K562 (cell line): ENCODE measurements at regions not wholly inside any gene's neighbourhood (a gene's known extent, or its start where the extent isn't known, plus 50 kb on each side); places are given as distances from the start of the nearest gene placed in this dataset.
A peak's percentile ranks its signal among the peaks of the same experiment; 100 is the strongest.

Experiments
- ATAC-seq: fragments of 200-7000 bp; cut with Tn5 transposase; 3 replicates; pipeline ENCODE4 v1.9.1; 2020; ENCODE audit warnings: moderate library complexity
- BruUV-seq: library from RNA; stranded (reverse); fragments of 400-500 nt; replicated peaks from 2 replicates; lab custom pipeline; 2021; lab: Mats Ljungman, UMichigan
- CTCF ChIA-PET: fragments of 300-600 bp; formaldehyde crosslinking; extraction: SDS; loops from one replicate; lab custom pipeline; 2021; ENCODE audit warnings: low intra/inter-chr PET ratio; lab: Yijun Ruan, JAX
- POLR2A ChIA-PET: fragments of 300-600, 350-650 bp; sonication (Branson Sonifier 250); formaldehyde crosslinking; extraction: SDS; loops from one replicate; lab custom pipeline; 2021; ENCODE audit warnings: antibody characterized with exemption, inconsistent platforms; lab: Yijun Ruan, JAX
- DNase-seq, 4 experiments: peaks; one replicate each; pipeline versions ENCODE4 v3.0.0 to v3.0.0-alpha.2; 2011 to 2018; ENCODE audit warnings: low spot score in 3 of 4, mixed read lengths in 3 of 4; ENCODE audit errors: extremely low read depth in 1 of 4
- FAIRE-seq: peaks from 2 replicates; lab custom pipeline; 2011; peaks lifted over from hg19 to GRCh38; lab: Jason Lieb, UNC
- H2AFZ ChIP-seq: 2 replicates; pipeline ENCODE4 v1.6.0; 2011; ENCODE audit warnings: low read depth, low read length, control low read depth, inconsistent platforms
- H3K27ac ChIP-seq: fragments of 200-600 bp; 3 replicates; pipeline ENCODE4 v1.8.0; 2011; ENCODE audit warnings: low read depth, mild to moderate bottlenecking, control low read depth, inconsistent platforms, low read length, moderate library complexity, mixed read lengths; ENCODE audit errors: extremely low read depth
- H3K27me3 ChIP-seq, 2 experiments: fragments of 300-600 bp in 1 of 2; 2 replicates in 1 of 2; 3 replicates in 1 of 2; pipeline versions ENCODE4 v1.6.0 to v1.8.0; 2011; ENCODE audit warnings: inconsistent platforms in 2 of 2, low read length in 2 of 2, mild to moderate bottlenecking in 1 of 2, mixed read lengths in 1 of 2, moderate library complexity in 1 of 2; ENCODE audit not compliant: control insufficient read depth in 2 of 2, insufficient read depth in 2 of 2
- H3K36me3 ChIP-seq: fragments of 300-600 bp; 3 replicates; pipeline ENCODE4 v1.8.0; 2011; ENCODE audit warnings: mild to moderate bottlenecking, low read length, inconsistent platforms; ENCODE audit not compliant: control insufficient read depth, insufficient read depth
- H3K4me1 ChIP-seq, 2 experiments: fragments of 200-600 bp in 1 of 2; replicated peaks in 1 of 2; 2 replicates in 1 of 2; 3 replicates in 1 of 2; pipeline versions ENCODE4 v1.5.1 to v1.8.0; 2011; ENCODE audit warnings: inconsistent platforms in 2 of 2, low read length in 2 of 2, mild to moderate bottlenecking in 1 of 2, mixed read lengths in 1 of 2, moderate library complexity in 1 of 2; ENCODE audit not compliant: control insufficient read depth in 2 of 2, insufficient read depth in 2 of 2
- H3K4me2 ChIP-seq: 2 replicates; pipeline ENCODE4 v1.6.1; 2011; ENCODE audit warnings: low read length, control low read depth, inconsistent platforms, mixed read lengths; ENCODE audit not compliant: insufficient read depth
- H3K4me3 ChIP-seq: fragments of 200-600 bp; sonication (generic), shearing (Covaris generic); 2 replicates; pipeline ENCODE4 v1.5.1; 2016; ENCODE audit warnings: control low read depth, inconsistent platforms
- H3K79me2 ChIP-seq: fragments of 200-600 bp; 3 replicates; pipeline ENCODE4 v1.8.0; 2011; ENCODE audit warnings: low read length, inconsistent platforms; ENCODE audit not compliant: control insufficient read depth, insufficient read depth
- H3K9ac ChIP-seq, 2 experiments: 2 replicates each; pipeline versions ENCODE4 v1.6.0 to v1.6.1; 2011; ENCODE audit warnings: low read depth in 2 of 2, low read length in 2 of 2, control low read depth in 1 of 2, inconsistent platforms in 1 of 2, mild to moderate bottlenecking in 1 of 2, mixed read lengths in 1 of 2; ENCODE audit not compliant: insufficient read depth in 1 of 2
- H3K9me1 ChIP-seq: one replicate; pipeline ENCODE4 v1.6.0; 2011; ENCODE audit warnings: inconsistent platforms, mild to moderate bottlenecking, low read length, moderate library complexity; ENCODE audit not compliant: control insufficient read depth, insufficient read depth
- H3K9me3 ChIP-seq: replicated peaks from 2 replicates; pipeline ENCODE4 v1.5.1; 2011; ENCODE audit warnings: low read depth, low read length, inconsistent platforms; ENCODE audit not compliant: control insufficient read depth, insufficient read depth
- H4K20me1 ChIP-seq: replicated peaks from 2 replicates; pipeline ENCODE4 v1.6.1; 2011; ENCODE audit warnings: low read length, inconsistent platforms, mixed read lengths; ENCODE audit not compliant: control insufficient read depth, insufficient read depth
- NCOA6 ChIP-seq: fragments of 450-650 bp; IDR thresholded peaks from 2 replicates; pipeline ENCODE4 v1.6.1; 2017; ENCODE audit warnings: mild to moderate bottlenecking
- NFE2 ChIP-seq: IDR thresholded peaks from 2 replicates; pipeline ENCODE4 v1.6.1; 2014; ENCODE audit warnings: antibody characterized with exemption, low read depth
- WGBS: fragments of 100-300 bp; shearing (Covaris generic); methylation state at CpG from one replicate; pipeline ENCODE4 v1.1.6; 2016; ENCODE audit warnings: low coverage, mixed read lengths; ENCODE audit not compliant: insufficient coverage; ENCODE audit errors: missing lambda C conversion rate; 5-methylcytosine and 5-hydroxymethylcytosine counted together
- in situ Hi-C: fragments of 300-500 bp; cut with MboI; formaldehyde crosslinking; loops from 4 replicates; pipeline ENCODE4 v1.15.0; 2018; ENCODE audit warnings: inconsistent platforms, mixed read lengths
- intact Hi-C: fragments of 100-400 bp; cut with micrococcal nuclease; formaldehyde crosslinking; loops from 2 replicates; pipeline ENCODE4 v1.14.2; 2022
- TF ChIP-seq, protein P1 (sequence below): fragments of 150-350 bp; IDR thresholded peaks from 2 replicates; pipeline ENCODE4 v1.6.1; 2014; ENCODE audit warnings: low read depth, mild to moderate bottlenecking, low read length, borderline replicate concordance

DNA sequence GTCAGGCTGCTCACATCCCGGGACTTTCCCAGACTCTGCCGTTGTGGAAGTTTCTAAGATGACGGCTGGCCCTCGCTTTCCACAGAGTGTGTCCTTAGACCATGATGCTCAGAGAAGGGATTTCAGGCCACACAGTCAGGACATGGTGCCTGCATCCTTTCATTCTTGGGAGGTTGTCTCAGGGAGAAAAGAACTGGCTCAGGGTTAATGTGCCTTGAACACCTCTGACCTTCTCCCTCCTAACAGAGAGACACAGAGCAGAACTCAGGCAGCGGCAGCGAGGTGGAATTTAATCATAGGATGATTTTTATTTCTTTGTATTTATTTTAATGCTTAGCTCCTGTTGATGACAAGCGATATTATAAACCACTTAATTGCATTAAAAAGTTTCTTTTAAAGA is 96.9 kb upstream of the ATP2B2 start:
- no peaks in the 10 kb centered on the region for H3K4me1 ChIP-seq
- H3K9me3 ChIP-seq = no peaks in the 10 kb centered on the region
- H3K27me3 ChIP-seq = peaks cover 0 to 19% of the 10 kb centered on the region in 2 experiments; a peak in 3 of 5 replicates
- no peak overlapping the region for H3K4me2 ChIP-seq
- no peaks in the 10 kb centered on the region for H3K9me1 ChIP-seq
- FAIRE-seq (no peak), ATAC-seq (no peak), DNase-seq (no peak)
- intact Hi-C loops = no loop called here
- no peak overlapping the region for H2AFZ ChIP-seq
- no peak overlapping the region for H3K4me3 ChIP-seq
- WGBS = 0% methylated on average over 7 of the region's 7 CpGs
- no peaks in the 10 kb centered on the region for H3K79me2 ChIP-seq
- no TSS peak for BruUV-seq
- no peak overlapping the region for H3K27ac ChIP-seq
- no peaks in the 10 kb centered on the region for H3K36me3 ChIP-seq
- no peak overlapping the region for H3K9ac ChIP-seq
- ChIA-PET CTCF (no interaction called here), POLR2A (no interaction called here)
- peaks cover 12% of the 10 kb centered on the region for H4K20me1 ChIP-seq
- in situ Hi-C loops = no loop called here
- TF ChIP-seq NCOA6 = no peak

DNA sequence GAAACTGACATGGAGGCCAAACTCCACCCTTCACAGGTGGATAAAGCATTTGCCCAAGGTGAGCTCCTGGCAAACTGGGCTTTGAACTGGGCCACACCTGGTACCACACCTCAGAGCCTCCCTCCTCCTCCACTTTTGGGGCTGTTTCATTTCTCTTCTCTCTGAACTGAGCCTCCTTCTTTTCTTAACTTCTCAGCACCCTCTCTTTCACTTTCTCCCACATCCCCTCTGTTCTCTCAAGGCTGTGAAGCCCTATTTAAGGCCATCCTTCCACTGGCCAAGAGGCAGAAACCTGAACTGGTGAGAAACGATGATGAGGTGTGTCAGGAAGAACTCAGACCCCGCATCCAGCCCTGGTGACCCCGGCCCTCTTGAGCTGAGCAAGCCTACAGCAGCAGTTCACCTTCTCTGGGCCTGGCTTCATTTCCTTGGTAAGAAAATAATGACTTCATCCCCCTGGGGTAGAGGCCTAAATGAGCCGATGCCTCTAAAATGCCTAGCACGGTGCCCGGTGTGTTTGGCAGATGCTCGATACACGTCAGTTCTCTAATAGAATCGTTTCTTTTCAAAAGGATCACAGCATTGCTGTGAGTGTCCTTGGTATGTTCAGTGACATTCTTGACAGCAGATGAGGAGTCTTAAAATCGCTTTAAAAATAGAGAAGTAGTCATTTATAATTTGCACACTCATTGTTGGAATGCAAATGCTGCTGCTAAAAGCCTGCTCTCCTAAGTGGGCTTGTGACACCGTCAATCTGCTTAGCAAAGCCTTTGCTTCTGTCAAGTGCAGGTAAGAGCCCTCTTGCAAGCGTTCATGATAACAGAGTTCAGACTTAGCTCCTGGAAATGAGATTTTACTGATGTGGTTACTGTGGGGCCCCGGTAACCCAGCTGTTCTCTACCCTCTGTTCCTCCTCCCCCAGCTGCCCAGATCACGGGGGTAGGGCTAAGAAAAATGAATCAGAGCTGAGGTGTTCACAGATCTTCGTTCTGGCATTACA is 97.7 kb upstream of the ATP2B2 start:
- BruUV-seq = no TSS peak
- CTCF ChIA-PET = no interaction called here
- no peak for DNase-seq
- Histone ChIP-seq H3K79me2 (no peaks in the 10 kb centered on the region), H2AFZ (no peak overlapping the region), H3K9me3 (no peaks in the 10 kb centered on the region), H3K4me3 (no peak overlapping the region), H3K36me3 (no peaks in the 10 kb centered on the region), H4K20me1 (peaks cover 17% of the 10 kb centered on the region), H3K4me2 (no peak overlapping the region), H3K9me1 (no peaks in the 10 kb centered on the region), H3K27ac (no peak overlapping the region), H3K9ac (no peak overlapping the region), H3K27me3 (peaks cover 0 to 17% of the 10 kb centered on the region in 2 experiments; a peak in 3 of 5 replicates), H3K4me1 (no peaks in the 10 kb centered on the region)
- intact Hi-C loops (no loop called here), in situ Hi-C loops (no loop called here)
- under 1% methylated on average over 15 of the region's 15 CpGs for WGBS
- no peak for ATAC-seq
- POLR2A ChIA-PET = interaction anchor here (0.6 kb wide), 1 partner anchor 60 kb away, joined by 3 read pairs; no protein-coding TSS in a partner anchor
- TF ChIP-seq NFE2 = 0 out of 2 replicates have a peak, but pooled peaks have one; percentile 12
- TF ChIP-seq, protein P1, sequence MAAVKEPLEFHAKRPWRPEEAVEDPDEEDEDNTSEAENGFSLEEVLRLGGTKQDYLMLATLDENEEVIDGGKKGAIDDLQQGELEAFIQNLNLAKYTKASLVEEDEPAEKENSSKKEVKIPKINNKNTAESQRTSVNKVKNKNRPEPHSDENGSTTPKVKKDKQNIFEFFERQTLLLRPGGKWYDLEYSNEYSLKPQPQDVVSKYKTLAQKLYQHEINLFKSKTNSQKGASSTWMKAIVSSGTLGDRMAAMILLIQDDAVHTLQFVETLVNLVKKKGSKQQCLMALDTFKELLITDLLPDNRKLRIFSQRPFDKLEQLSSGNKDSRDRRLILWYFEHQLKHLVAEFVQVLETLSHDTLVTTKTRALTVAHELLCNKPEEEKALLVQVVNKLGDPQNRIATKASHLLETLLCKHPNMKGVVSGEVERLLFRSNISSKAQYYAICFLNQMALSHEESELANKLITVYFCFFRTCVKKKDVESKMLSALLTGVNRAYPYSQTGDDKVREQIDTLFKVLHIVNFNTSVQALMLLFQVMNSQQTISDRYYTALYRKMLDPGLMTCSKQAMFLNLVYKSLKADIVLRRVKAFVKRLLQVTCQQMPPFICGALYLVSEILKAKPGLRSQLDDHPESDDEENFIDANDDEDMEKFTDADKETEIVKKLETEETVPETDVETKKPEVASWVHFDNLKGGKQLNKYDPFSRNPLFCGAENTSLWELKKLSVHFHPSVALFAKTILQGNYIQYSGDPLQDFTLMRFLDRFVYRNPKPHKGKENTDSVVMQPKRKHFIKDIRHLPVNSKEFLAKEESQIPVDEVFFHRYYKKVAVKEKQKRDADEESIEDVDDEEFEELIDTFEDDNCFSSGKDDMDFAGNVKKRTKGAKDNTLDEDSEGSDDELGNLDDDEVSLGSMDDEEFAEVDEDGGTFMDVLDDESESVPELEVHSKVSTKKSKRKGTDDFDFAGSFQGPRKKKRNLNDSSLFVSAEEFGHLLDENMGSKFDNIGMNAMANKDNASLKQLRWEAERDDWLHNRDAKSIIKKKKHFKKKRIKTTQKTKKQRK = no peak
- FAIRE-seq = no peak
